Pancreas (tissue), 10 donors: ENCODE measurements at regions not wholly inside any gene's neighbourhood (a gene's known extent, or its start where the extent isn't known, plus 50 kb on each side); places are given as distances from the start of the nearest gene placed in this dataset.
A peak's percentile ranks its signal among the peaks of the same experiment; 100 is the strongest.
"Not testable (repeated sequence)": the region's sequence is repeated elsewhere in the genome, so short reads cannot be mapped to it uniquely, and the experiment has no call there.

Experiments
- ATAC-seq, 4 donors: fragments of 200-7000 bp; cut with Tn5 transposase; one replicate each; pipeline versions ENCODE4 v1.8.0 to v1.9.1; 2020; ENCODE audit warnings: mild to moderate bottlenecking in 4 of 4, moderate library complexity in 4 of 4
- DNase-seq, 6 donors: peaks; one replicate each; pipeline ENCODE4 v3.0.0-alpha.2; 2020
- FAIRE-seq: peaks from 2 replicates; lab custom pipeline; 2012; peaks lifted over from hg19 to GRCh38; lab: Jason Lieb, UNC
- H3K27ac ChIP-seq, 4 donors: fragments of 200-600 bp; sonication (generic); 1 replicate in 3 of 4; 2 replicates in 1 of 4; pipeline versions ENCODE4 v1.5.0 to v1.8.0; 2020
- H3K27me3 ChIP-seq, 4 donors: fragments of 200-600 bp; one replicate each; pipeline ENCODE4 v1.8.0; 2021
- H3K36me3 ChIP-seq, 3 donors: fragments of 200-600 bp; sonication (generic) in 1 of 3; one replicate each; pipeline versions ENCODE4 v1.5.0 to v1.8.0; 2020 to 2021
- H3K4me1 ChIP-seq, 3 donors: fragments of 200-600 bp; one replicate each; pipeline ENCODE4 v1.8.0; 2021
- H3K4me3 ChIP-seq, 4 donors: fragments of 200-600 bp; sonication (generic) in 2 of 4; one replicate each; pipeline versions ENCODE4 v1.5.0 to v1.8.0; 2020 to 2021
- H3K9me3 ChIP-seq, 4 donors: fragments of 200-600 bp; one replicate each; pipeline ENCODE4 v1.8.0; 2021
- WGBS, 2 donors: extraction: QIAGEN DNeasy Blood & Tissue Kit; methylation state at CpG; one replicate each; pipeline ENCODE4 v1.1.7; 2013; 5-methylcytosine and 5-hydroxymethylcytosine counted together
- intact Hi-C, 3 donors: fragments of 100-400 bp; cut with DNase I; formaldehyde crosslinking; loops; one replicate each; pipeline versions ENCODE4 v1.11.1 to v1.14.2; 2022
- TF ChIP-seq, protein P1 (sequence below), 4 donors: fragments of 200-600 bp; sonication (generic) in 3 of 4; IDR thresholded peaks; one replicate each; pipeline versions ENCODE4 v1.5.0 to v1.8.0; 2021; ENCODE audit warnings: antibody characterized with exemption in 4 of 4
- donor health status: healthy with polysubstance abuse.
- donor health status: DM: no; HTN: no; CAD: no; lungs with moderate emphysema.
- donor health status: DM: no; HTN: no; CAD: no.
- donor health status: control.
- donor health status: control.
- donor health status: Bipolar disorder and iron deficiency.
- donor health status: DM: yes; HTN: yes; CAD: no.
- donor health status: DM: no; HTN: no; CAD: no.
- donor health status: DM: no; HTN: no; CAD: no.
- donor health status: DM: yes; HTN: yes; CAD: no.

DNA sequence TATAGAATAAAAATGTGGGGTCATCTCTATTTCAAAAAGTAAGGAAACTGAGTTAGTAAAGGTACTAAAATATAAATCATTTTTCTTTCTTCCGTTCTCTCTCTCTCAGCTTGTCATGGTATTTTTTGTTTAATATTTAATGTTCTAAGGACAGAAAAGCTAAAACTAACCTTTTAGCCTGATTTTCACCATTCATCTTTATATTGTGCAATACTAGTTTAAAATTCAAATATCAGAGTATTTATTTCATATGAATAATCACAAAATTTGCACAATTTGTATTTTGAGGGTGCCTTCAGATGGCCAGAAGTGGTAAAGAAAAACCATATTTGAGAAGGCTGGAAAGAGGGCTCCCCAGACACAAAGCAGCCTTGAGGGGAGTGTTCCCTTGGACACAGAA is 197.6 kb upstream of the AR start:
- H3K36me3 ChIP-seq, result no peaks in the 10 kb centered on the region
- ATAC-seq, result no peak
- DNase-seq, result no peak
- H3K4me3 ChIP-seq, result no peak overlapping the region
- H3K27me3 ChIP-seq, result no peaks in the 10 kb centered on the region
- TF ChIP-seq, protein P1, sequence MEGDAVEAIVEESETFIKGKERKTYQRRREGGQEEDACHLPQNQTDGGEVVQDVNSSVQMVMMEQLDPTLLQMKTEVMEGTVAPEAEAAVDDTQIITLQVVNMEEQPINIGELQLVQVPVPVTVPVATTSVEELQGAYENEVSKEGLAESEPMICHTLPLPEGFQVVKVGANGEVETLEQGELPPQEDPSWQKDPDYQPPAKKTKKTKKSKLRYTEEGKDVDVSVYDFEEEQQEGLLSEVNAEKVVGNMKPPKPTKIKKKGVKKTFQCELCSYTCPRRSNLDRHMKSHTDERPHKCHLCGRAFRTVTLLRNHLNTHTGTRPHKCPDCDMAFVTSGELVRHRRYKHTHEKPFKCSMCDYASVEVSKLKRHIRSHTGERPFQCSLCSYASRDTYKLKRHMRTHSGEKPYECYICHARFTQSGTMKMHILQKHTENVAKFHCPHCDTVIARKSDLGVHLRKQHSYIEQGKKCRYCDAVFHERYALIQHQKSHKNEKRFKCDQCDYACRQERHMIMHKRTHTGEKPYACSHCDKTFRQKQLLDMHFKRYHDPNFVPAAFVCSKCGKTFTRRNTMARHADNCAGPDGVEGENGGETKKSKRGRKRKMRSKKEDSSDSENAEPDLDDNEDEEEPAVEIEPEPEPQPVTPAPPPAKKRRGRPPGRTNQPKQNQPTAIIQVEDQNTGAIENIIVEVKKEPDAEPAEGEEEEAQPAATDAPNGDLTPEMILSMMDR (IDR thresholded peaks at IDR 0.05), result no peak
- no peaks in the 10 kb centered on the region for H3K4me1 ChIP-seq
- no peak overlapping the region for H3K27ac ChIP-seq
- no peak for FAIRE-seq
- intact Hi-C loops, result no loop called here
- H3K9me3 ChIP-seq, result no peaks in the 10 kb centered on the region
- WGBS, 2 donors, result 45 to 86% methylated on average over 1 of the region's 1 CpG

DNA sequence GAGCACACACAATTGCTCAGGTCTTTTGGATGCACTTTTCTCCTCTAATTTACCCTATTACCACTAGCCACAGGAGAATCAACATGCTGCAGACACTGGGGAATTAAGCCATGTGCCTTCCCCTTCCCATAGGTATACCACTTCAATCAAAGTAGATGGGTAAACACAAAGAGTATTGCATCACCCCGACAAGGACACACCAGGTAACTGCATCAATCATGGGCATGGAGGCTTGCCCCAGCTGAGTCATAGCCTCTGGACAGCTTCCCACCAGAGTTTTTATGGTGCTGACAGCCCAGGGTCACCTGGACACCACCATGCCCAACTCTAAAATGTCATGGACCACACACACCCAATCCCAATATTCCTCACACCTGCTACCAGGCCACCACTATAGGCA is 197.2 kb upstream of the AR start:
- peak in 2 of 6 donors; percentile 15 to 42 for DNase-seq
- Histone ChIP-seq H3K27me3 (no peaks in the 10 kb centered on the region), H3K4me1 (no peaks in the 10 kb centered on the region), H3K9me3 (no peaks in the 10 kb centered on the region), H3K4me3 (no peak overlapping the region), H3K36me3 (no peaks in the 10 kb centered on the region), H3K27ac (no peak overlapping the region)
- TF ChIP-seq, protein P1 (IDR thresholded peaks at IDR 0.05), result no peak
- intact Hi-C loops, result no loop called here
- ATAC-seq, result peak in 3 of 4 donors; percentile 32 to 69 (median 44)
- no peak for FAIRE-seq
- WGBS, 2 donors, result 20 to 43% methylated on average over 1 of the region's 1 CpG

DNA sequence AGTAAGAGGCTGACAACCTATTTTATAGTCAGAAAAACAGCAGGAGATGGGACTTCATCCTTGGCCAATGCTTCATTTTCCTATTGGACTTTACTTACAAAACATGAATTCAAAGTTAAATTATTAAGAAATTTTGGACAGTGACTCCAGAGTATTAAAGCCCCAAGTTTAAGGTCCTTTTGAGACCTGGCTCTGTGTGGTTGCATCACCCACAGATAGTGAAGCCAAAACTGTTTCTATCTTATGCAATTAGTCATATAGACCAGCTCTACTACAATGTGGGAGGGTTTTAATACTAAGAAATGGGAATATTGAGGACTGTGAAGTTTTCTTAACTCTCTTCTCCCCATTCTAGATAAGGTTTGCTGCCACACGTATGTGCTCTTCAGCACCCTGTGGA is 196.7 kb upstream of the AR start:
- DNase-seq (no peak), FAIRE-seq (no peak), ATAC-seq (no peak)
- Histone ChIP-seq H3K4me3 (no peak overlapping the region), H3K27ac (no peak overlapping the region), H3K27me3 (no peaks in the 10 kb centered on the region), H3K4me1 (no peaks in the 10 kb centered on the region), H3K9me3 (no peaks in the 10 kb centered on the region), H3K36me3 (no peaks in the 10 kb centered on the region)
- intact Hi-C loops, result no loop called here
- TF ChIP-seq, protein P1 (IDR thresholded peaks at IDR 0.05), result no peak
- 50 to 63% methylated on average over 1 of the region's 1 CpG for WGBS, 2 donors

DNA sequence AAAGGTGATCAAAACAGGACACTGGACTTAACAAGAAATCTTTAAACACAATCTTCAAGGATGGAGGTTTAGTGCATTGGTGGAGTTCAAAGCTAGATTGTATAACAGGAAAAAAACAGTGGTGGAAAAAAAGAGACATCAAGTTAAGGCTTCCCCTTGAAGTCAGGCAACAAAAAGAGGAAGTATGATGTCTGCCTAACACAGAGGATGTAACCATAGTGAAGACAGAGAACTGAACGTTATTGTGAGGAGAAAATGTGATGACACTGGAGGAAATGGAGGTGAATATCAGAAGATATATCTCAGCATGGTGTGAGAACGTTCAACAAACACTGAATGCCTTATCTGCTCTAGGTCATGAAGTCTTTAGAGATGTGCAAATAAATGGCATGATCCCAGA is 192.4 kb upstream of the AR start:
- DNase-seq (no peak), ATAC-seq (no peak), FAIRE-seq (no peak)
- no peaks in the 10 kb centered on the region for H3K36me3 ChIP-seq
- TF ChIP-seq, protein P1 (IDR thresholded peaks at IDR 0.05), result no peak
- H3K9me3 ChIP-seq, result no peaks in the 10 kb centered on the region
- intact Hi-C loops, result no loop called here
- H3K4me3 ChIP-seq, result no peak overlapping the region
- H3K4me1 ChIP-seq, result no peaks in the 10 kb centered on the region
- H3K27me3 ChIP-seq, result no peaks in the 10 kb centered on the region
- H3K27ac ChIP-seq, result no peak overlapping the region
- 11 to 14% methylated on average over 2 of the region's 2 CpGs for WGBS, 2 donors

DNA sequence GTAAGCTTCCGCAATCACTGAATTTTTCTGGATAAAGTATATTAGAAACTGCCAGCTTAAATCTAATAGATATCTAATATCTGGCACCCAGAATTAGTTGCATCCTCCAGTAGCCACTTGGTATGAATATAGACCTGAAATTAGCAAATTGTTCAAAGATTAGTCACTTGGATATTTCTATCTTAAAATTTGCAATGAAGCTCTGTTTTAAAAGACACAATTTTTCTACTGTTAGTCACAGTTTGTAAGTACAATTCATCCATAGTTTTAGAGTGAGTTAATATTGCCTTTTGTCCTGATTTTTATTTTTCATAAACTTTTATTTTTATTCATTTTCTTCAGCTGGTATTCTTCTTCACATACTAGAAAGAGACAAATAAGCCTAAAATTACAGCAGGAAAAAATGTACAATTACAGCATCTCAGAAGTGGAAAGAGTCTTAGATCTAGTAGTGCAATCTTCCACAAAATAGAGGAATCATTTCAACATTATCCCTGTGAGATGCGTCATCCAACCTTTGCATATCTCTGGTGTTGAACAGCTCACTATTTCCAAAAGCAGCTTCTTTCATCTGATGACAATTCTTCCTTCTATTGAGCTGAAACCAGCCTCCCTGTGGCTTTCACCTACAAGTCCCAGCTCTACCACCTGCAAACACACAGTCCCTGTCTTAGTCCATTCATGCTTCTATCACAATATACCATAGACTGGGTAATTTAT is 190.0 kb upstream of the AR start:
- 70 to 87% methylated on average over 2 of the region's 2 CpGs for WGBS, 2 donors
- FAIRE-seq, result no peak
- no peak for DNase-seq
- H3K9me3 ChIP-seq, result no peaks in the 10 kb centered on the region
- no peaks in the 10 kb centered on the region for H3K4me1 ChIP-seq
- peaks cover 0 to 7% (median 0%) of the 10 kb centered on the region in 4 donors for H3K27me3 ChIP-seq
- H3K27ac ChIP-seq, result no peak overlapping the region
- ATAC-seq, result no peak
- TF ChIP-seq, protein P1 (IDR thresholded peaks at IDR 0.05), result no peak
- H3K4me3 ChIP-seq, result no peak overlapping the region
- intact Hi-C loops, result no loop called here
- no peaks in the 10 kb centered on the region for H3K36me3 ChIP-seq

DNA sequence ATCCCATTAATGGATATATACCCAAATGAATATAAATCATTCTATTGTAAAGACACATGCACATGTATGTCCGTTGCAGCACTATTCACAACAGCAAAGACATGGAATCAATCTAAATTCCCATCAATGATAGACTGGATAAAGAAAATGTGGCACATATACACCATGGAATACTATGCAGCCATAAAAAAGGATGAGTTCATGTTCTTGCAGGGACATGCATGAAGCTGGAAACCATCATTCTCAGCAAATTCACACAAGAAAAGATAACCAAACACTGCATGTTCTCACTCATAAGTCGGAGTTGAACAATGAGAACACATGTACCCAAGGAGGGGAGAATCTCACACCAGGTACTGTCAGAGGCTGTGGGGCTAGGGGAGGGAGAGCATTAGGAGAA is 182.6 kb upstream of the AR start:
- H3K27me3 ChIP-seq, result peaks cover 0 to 11% (median 0%) of the 10 kb centered on the region in 4 donors
- 56 to 72% methylated on average over 2 of the region's 2 CpGs for WGBS, 2 donors
- peak; percentile 70 for FAIRE-seq
- intact Hi-C loops, DNase-seq, H3K4me3 ChIP-seq, ATAC-seq, H3K27ac ChIP-seq, H3K9me3 ChIP-seq, H3K4me1 ChIP-seq, H3K36me3 ChIP-seq: not testable (repeated sequence)
